ENCODE measurements at regions not wholly inside any gene's neighbourhood (a gene's known extent, or its start where the extent isn't known, plus 50 kb on each side); places are given as distances from the start of the nearest gene placed in this dataset.

DNA sequence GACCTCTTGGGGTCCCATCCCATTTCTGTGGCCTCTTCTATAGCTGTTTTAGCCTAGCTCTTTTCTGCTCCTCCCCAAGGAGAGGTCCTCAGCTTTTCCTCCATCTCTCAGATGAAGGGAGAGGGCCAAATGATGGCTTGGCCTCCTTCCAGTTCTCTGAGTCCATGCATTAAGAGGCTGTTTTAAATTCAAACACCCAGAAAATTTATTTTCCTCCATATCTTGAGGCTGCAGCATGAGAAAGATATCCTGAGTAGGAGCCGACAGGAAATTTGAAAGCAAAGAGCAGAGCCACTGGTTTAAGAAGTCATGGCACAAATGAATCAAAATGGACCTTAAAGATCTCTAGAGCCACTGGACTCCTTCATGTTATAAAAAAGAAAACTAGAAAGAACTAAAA is 558.8 kb downstream of the MID1IP1 start:
- DNase-seq: no peak

- DNase-seq: no peak
These were observed 560.5 kb downstream of the MID1IP1 start for GRCh38 chrX:39361736-39362135.

DNA sequence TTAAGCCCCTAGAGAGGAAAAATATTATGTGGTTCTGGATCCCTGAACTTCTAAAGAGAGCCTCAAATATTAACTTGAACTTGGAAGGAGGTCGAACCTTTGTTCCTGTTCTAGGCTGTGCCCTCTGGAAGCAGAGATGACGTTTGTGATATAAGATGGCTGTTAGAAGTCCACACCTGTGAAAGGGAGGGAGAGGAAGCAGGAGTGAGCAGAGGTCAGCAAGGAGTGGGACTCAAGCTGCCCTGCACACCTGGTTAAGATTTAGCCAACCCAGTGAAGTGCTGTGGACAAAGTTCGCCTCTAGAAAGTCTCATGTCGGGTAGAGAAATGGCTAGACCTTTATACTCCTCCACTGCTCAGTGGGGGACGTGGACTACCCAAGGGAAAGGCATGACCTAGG is 566.2 kb downstream of the MID1IP1 start:
- DNase-seq: no peak

GRCh38 chrX:39372115-39372514 is 570.9 kb downstream of the MID1IP1 start:
- no peak for DNase-seq

GRCh38 chrX:39377157-39377556 is 575.9 kb downstream of the MID1IP1 start:
- no peak for DNase-seq

DNA sequence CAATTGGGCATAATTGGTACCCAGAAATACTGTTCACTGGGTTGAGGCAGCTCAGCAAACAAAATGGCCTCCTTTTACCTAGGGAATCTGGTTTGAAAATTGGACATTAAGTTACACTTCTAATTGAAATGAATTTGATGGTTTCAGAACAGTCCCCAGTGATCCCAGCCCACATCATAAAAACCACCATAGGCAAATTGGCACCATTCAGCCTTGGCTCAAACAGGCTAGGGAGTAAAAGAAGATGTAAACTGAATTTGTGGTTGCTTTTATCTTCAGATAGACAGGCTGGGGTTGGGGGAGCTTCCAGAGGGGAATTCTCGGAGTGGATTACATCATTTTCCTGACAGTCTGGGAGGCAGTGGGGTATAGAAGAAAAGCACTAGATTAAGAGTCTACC is 576.5 kb downstream of the MID1IP1 start:
- DNase-seq: no peak

DNA sequence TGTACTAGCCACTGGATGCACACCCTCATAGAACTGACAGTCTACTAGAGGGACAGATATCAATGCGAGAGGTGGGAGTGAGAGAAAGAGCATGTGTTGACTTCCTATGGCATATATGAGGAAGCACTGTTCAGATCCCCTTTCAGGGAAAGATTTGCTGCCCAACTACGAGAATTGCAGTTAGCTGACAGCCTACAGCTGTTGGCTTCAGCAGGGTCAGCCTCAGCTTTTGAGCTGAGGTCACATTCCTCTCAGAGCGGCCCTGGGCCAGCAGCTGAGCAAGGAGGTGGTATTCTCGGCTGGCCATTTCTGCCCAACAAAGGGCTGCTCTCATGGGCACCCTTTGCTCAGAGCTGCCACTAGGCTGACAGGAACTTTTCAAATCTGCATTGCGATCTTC is 580.2 kb downstream of the MID1IP1 start:
- DNase-seq: no peak

DNA sequence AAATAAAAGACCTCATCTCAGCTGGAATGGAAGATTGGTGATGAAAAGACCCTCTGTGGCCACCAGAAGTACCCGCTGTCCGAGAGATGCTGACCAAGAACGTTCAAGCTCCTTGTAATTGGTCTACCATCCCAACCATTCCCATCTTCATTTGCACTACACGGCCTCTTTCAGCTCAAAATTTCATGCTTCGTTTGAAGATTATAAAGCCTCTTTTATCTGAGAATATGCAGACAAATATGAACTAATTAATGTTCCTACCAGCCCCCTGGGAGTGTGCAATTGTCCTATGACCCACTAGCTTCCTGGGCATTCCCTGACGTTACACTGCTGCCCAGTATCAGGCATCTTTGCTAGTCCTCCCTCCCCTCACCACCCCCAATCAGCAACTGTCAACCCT is 583.7 kb downstream of the MID1IP1 start:
- no peak for DNase-seq

GRCh38 chrX:39388730-39389129 is 587.5 kb downstream of the MID1IP1 start:
- DNase-seq: no peak

GRCh38 chrX:39396358-39396995 is 595.2 kb downstream of the MID1IP1 start:
- no peak for DNase-seq

DNA sequence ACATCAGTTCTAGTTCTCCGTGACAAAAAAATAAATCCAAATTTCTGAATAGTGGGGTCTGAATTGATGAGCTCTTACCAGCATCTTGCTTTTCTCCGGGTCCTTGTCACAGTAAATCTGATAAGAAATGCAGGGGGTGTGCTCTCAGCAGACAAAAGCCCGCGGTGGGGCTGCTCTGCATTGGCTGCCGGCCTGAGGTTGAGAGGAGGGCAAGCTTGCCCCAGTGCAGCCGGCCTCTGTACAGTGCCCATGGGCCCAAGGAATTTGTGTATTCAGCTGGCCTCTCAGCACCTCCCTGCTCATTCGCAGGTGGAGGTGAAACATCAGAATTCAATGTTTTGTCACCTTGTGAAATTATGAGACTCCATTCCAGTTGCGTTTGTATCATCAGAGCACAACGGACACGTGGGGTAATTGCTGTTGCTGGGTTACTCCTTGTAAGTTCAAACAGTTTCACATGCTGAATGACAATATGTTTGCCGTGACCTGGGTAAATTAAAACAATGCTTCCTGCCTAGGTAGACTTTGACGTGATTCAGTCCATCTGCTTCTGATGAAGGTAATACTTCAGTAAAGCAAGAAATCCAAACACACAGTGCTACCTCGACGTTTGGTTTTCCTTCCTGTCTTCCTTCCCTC is 596.4 kb downstream of the MID1IP1 start:
- no peak for DNase-seq

- DNase-seq: no peak
These were observed 597.1 kb downstream of the MID1IP1 start for GRCh38 chrX:39398215-39398962.

- DNase-seq: no peak
These were observed 597.7 kb downstream of the MID1IP1 start for GRCh38 chrX:39398963-39399261.

DNA sequence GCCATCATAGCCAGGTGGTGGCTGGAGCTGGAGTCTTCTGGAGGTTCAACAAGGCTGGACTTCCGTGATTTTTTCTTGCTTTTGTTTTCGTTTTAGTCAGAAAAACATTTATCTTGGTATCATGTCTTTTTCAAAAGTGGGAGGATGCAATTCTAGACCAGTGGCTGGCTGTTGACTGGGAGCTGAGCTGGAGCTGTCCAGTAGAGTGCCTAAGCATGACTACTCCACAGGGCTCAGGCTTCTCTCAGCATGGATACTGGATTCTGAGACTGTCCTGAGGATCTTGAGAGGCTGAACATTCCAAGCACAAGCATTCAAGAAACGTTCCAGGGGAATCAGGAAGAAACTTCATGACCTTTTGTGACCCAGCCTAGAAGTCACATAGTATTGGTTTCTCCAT is 598.1 kb downstream of the MID1IP1 start:
- no peak for DNase-seq

GRCh38 chrX:39401483-39402110 is 600.3 kb downstream of the MID1IP1 start:
- no peak for DNase-seq

- no peak for DNase-seq
These were observed 600.9 kb downstream of the MID1IP1 start for GRCh38 chrX:39402158-39402557.

- no peak for DNase-seq
These were observed 605.5 kb downstream of the MID1IP1 start for GRCh38 chrX:39406799-39407198.

GRCh38 chrX:39409246-39409917 is 608.1 kb downstream of the MID1IP1 start:
- no peak for DNase-seq

DNA sequence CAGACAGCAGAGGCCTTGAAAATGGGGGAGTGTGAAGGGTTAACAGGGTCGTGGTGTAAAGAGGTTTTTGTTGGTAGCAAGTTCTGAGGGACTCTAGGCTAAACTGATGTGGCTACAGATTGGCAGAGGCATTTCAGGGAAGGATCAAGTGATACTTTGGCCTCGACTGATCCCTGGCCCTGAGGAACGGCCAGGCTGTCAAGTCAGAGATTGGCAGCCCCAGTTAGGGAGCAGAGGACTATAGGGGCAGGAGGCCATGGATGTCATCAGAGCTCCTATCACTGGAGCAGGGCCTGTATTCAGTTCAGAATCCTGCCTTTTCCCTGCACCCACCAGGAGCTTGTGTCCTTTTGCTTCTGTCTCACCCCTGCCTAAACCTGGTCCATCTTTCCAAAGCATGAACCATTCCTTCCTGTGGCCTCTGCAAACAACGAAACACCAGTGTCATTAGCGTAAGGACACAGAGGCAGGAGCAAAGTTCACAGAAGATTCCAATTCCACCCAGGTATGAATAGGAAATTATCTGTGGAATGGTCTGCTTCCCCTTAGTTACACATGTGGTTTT is 613.1 kb downstream of the MID1IP1 start:
- no peak for DNase-seq

DNA sequence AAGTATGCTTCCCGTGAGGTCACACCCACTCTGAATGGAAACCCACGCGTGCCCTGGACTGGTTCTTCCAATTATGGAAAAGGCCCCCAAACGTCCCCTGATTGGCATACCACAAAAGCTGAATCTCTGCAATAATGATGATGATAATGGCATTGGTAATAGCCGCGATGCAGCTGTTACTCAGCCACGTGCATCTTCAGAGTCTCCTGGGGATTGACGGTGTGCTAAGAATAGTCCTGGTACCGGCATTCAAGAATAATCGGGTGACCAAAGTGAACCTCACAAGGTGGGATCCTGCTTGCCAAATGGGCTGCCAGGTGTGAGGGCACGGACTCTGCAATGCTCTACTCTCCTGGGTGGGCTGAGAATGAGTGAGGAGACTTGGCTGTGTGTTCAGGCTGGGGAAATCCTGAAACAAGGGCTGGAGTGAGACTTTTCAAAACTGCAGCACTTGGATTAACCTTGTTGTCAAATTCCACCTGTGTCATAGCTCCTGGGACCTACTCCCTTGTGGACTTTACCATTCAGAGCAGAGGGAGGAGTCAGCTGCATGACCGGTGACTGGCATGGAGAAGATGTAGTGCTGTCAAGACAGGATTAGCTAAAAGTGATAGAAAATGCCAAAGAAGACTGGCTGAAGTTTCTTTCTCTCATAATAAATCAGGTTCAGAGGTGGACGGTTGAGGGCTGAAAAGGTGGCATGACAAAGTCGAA is 615.4 kb downstream of the MID1IP1 start:
- DNase-seq: no peak

GRCh38 chrX:39418254-39418704 is 617.0 kb downstream of the MID1IP1 start:
- DNase-seq: no peak
